MM.1S (cell line): ENCODE measurements at regions not wholly inside any gene's neighbourhood (a gene's known extent, or its start where the extent isn't known, plus 50 kb on each side); places are given as distances from the start of the nearest gene placed in this dataset.

Experiments
- EZH2 ChIP-seq: fragments of 300-600 bp; sonication (generic); optimal IDR thresholded peaks from 2 replicates; pipeline ENCODE3; 2017; ENCODE audit warnings: low read depth, mild to moderate bottlenecking, antibody characterized with exemption, low read length, mixed read lengths
- EZH2phosphoT487 ChIP-seq: fragments of 300-600 bp; sonication (generic); IDR thresholded peaks from 2 replicates; pipeline ENCODE4 v1.6.1; 2018; ENCODE audit warnings: antibody characterized with exemption, low read length
- TF ChIP-seq, protein P1 (sequence below): fragments of 300-600 bp; sonication (generic); IDR thresholded peaks from 2 replicates; pipeline ENCODE4 v1.5.1; 2016; ENCODE audit warnings: antibody characterized with exemption, low read length, mixed read lengths

DNA sequence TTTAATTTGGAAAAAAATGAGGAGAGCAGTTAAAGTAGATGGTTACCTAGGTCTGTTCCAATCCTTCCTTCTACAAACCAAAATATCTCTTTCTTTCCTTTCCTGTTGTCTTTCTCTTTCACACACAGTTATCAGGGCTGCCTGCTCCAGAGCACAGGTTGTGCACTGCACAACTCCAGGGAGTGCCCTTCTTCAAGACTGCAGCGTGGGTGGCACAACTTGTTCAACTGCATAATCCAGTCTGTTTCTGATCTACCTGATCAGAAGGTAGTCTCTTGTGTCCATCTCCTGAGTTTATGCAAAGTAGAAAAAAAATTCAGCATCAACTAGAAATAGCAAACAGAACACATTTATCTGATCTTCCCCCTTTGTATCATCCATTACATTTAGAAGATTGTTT, 78.1 kb upstream of the COL13A1 start:
- TF ChIP-seq, protein P1, sequence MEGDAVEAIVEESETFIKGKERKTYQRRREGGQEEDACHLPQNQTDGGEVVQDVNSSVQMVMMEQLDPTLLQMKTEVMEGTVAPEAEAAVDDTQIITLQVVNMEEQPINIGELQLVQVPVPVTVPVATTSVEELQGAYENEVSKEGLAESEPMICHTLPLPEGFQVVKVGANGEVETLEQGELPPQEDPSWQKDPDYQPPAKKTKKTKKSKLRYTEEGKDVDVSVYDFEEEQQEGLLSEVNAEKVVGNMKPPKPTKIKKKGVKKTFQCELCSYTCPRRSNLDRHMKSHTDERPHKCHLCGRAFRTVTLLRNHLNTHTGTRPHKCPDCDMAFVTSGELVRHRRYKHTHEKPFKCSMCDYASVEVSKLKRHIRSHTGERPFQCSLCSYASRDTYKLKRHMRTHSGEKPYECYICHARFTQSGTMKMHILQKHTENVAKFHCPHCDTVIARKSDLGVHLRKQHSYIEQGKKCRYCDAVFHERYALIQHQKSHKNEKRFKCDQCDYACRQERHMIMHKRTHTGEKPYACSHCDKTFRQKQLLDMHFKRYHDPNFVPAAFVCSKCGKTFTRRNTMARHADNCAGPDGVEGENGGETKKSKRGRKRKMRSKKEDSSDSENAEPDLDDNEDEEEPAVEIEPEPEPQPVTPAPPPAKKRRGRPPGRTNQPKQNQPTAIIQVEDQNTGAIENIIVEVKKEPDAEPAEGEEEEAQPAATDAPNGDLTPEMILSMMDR, result no peak
- TF ChIP-seq EZH2, result no peak
- no peak for TF ChIP-seq EZH2phosphoT487
